ENCODE measurements at regions not wholly inside any gene's neighbourhood (a gene's known extent, or its start where the extent isn't known, plus 50 kb on each side); places are given as distances from the start of the nearest gene placed in this dataset.
A peak's percentile ranks its signal among the peaks of the same experiment; 100 is the strongest.

DNA sequence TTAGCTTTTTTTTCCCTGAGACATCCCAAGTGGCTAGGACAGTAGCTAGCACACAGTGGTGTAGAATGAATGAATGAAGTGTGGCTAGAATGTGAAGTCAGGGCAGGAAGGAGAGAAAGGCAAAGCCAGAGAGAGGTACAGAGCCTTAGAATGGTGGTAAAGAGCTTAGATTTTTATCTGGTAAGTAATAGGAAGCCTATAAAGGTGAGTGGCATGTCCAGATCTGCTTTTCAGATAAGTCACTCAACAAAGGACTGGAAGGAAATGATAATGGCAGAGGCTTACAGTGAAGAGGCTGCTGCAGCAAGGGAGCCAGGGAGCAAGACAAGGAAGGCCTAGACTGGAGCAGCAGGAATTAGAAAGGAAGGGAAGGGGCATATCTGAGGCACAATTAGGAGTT, 96.0 kb upstream of the PRDM1 start:
- DNase-seq: no peak

DNA sequence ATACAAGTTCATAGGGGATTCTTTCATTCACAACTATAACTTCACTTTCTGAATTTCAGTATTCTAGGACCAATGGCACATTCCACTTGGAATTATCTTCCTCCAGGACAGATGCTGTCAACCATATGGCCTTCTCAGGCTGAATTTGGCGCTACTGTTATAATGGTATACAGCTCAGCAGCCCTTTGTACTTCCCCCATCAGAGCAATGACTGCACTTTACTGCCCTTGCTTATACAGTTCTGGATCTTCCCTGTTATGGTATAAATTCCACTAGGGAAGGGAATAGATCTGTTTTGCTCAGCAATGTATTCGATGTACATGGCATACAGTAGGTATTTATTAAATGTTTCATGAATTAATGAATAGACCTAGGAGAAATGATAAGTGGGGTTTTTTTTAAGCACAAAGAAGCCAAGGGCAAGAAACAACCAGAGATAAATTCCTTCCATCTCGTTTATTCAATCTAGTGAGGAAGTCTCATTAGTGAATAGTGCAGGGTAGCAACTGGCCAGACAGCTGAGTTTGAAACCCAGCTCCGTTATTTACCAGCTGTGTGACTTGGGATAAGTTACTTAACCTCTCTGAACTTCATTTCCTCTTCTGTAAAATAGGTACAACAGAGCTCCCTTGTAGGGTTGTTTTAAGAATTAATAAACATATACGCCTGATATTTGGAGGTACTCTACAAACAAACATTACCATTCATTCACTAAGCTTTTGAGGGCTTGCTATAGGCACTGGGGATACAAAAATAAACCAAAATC, 97.1 kb upstream of the PRDM1 start:
- no peak for DNase-seq

DNA sequence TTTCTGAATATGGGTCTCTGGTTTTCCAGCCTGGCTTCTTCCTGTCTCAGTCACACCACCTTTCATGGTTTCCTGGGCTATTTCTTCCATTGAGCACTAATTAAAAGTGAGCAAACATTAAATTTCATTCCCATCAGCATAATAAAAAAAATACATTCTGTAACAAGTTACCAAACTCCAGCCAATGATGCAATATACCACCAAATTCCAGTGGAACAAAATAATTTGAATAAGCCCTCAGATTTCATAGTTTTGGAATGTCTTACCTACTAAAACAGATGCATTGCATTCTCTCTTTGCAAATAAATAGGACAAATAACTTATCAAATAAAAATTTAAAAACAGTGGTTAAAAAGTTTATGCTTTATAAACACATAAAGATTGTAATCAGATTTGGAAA, 97.8 kb upstream of the PRDM1 start:
- DNase-seq: no peak

DNA sequence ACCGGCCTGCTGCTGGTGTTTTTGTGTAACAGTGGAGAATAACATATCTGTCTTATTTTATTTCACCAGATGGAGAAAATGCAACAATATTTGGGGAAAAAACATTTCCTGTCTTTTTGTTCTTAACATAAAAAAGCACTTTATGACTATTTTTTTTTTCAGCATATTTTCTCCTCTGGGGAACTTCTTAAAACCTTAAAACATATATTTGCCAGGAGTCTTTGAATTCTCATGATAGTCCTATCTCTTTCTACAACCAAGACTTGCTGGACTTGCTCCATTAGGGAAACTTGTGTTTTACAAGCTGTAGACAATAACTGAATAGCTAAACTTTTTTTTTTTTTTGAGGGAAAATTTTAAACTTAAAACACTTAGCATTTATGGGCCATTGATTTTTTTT, 98.6 kb upstream of the PRDM1 start:
- no peak for DNase-seq

DNA sequence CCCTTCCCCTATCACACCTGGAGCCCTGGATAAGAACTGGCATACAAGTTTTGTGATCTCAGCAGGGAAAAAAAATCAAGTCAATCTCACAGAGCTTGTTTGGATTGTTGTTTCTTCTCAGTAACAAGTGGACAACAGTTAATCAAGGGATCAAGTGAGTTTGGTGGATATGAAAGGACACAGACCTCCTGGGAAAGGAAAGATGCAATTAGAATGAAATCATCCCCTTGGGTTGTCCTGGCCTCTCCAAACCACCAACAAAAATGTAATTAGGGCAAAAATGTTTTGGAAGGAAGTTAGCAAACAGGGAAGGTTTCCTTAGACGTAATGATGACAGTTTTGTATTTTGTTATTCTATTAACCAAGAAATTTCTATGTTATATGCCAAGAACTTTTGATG, 99.1 kb upstream of the PRDM1 start:
- no peak for DNase-seq

DNA sequence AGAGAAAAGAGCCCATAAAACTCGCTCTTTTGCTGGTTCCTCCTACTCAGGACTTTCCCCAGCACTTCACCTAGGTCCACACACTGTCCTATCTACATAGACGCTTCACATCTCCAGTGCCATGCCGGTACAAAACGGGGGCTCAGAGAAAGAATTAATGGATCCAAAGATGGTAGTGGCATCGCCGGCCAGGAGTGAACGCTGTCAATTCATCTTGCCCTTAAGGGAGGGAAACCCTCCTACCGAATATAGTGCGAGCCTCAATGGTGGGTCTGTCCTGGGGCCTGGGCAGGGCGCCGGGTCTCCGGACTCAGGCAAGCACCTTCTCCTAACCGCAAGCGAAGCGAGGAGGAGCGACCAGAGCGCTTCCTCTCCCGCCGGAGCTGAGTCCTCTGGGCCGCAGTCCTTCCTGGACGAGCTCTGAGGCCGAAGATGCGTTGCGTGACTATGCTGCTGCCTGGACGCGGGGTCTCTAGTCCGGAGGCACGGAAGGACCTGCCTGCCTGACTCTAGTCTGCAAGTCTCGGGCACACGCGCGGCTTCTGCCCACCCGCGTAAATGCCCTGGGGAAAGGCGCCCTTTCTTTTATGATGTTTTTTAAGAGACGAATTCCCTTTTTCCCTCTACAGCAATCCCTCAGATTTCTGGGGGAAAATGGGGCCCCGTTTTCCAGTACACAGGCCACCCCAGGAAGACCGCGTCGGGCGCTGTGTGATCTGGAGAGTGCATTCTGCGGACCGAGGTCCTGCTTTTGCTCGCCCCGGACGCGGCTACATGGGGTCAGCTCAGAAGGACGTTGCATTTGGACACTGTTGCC, 100.1 kb upstream of the PRDM1 start:
- DNase-seq: no peak

DNA sequence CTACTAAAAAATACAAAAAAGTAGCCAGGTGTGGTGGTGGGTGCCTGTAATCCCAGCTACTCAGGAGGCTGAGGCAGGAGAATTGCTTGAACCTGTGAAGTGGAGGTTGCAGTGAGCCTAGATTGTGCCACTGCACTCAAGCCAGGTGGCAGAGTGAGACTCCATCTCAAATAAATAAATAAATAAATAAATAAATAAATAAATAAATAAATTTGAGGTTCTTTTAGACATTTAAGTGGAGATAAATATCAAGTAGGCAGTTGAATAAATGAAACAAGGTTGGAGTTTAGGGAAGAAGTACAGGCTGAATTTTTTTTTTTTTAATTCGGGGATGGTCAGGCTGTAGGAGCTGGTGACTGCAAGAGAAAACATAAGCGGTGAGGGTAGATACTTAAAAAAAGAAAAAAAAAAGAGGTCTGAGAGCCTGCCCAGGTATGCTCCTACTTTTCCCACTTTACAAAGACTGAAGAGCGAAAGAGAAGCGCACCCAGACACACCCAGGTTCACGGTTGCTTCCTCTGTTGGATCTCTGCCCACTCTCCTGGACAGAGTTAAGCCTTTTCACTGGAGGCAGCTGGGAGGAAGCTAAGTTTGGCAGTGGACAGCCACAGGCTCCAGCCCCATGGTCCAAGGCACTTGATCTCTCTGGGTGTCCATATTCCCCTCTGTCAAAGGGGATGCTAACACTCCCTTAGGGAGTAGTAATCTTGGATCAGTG, 100.9 kb upstream of the PRDM1 start:
- DNase-seq: no peak

DNA sequence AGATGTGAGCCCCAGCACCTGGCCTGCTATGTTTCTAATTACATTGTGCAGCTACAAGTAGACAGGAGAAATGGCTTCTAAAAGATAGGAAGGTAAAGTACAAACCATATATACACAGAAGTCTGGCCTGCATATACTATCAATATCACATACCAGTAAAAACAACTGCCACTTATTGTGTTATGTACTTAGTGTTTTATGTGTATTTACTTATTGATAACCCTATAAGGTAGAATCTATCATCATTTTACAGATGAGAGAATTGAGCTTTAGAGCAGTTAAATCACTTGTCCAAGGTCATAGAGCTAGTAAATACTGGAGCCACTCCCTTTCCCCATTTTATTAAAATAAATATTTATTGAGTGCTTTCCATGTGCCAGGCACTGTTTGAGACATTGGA, 102.4 kb upstream of the PRDM1 start:
- no peak for DNase-seq

DNA sequence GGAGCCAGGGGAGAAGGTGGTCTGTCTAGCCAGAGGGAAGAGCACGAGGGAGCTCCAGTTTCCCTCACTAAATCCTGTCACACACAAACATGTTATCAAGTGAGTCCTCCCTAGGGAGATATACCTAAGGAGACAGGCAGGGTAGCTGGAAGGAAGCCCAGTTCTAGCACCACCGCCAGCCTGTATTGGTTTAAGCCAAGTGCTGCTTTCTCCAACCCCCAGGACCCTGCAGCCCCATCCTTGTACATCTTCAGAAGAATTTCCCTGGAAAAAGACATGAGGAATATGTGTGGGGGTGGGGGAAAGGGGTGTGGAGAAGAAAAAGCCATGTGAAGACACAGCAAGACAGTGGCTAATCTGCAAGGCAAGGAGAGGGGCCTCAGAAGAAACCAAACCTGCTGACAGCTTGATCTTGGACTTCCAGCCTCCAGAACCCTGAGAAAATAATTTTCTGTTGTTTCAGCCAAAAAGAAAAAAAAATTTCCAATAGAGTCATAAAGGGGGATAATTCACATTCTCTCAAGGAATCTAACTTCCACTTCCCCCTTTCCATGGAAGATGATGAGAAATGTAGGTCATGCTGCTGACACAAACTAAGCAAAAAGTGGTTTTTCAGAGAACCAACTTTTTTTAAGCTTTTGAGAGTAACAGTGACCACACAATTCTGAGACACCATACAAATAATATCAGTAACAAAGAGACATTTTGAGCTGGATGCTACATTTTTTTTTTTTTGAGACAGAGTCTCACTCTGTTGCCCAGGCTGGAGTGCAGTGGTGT, 103.2 kb upstream of the PRDM1 start:
- DNase-seq: no peak

DNA sequence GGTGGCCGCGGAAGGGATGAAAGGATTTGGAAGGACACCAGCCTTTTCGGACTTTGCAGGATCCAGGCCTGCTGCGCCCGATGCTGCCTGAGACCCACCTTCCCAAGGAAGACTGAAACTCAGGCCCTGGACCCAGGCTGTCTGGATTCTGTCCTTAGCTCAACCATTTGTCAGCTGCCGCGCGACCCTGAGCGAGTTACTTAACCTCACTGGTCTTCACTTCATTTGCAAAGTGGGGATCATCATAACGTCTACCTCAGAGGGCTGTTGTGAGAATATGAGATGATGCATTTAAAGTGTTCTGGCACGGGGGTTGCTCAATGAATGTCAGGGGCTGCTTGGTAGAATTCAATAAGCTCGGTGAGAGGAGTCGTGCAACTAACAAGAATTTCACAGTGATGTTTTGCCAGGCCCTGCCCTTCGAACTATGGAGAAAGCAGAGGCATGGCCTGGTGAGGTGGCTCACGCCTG, 104.2 kb upstream of the PRDM1 start:
- no peak for DNase-seq

DNA sequence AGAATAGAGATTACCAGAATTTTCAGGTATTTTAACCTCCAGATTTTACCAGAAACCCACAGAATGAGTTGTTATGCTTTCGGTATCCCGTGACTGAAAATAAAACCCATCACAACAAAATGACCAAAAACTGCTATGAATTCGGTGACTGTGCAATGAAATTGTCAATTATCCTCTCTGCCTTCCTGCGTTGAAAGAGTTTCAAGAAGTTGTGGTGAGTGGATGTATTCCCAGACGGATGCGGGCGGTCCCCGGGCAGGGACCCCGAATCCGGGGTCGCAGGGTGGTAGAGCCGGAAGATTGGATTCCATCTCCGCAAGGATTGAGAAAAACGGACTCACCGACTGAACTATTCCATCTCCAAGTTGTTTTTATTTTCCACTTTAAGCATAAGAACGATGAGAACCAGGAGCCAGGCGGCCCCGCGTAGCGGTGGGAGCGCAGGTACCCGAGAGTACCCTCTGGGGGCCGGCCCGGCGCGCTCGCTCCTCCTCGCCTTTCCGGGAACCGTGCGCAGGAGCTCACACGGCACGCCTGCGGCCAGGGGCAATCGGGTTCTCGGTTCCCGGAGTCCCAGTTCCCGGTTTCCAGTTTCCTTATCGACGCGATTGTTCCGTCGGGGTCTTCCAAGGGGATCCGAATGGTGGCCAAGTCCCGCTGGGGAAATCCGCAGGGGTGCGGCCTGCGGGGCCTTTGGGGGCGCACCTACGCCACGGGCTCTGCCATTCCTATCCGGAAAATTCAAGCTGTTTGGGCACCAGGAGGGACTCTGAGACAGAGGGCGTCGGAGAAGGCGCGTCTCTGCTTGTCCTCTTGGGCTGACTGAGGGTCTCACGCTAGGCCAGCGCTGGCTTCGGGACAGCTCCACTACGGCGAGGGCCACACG, 104.9 kb upstream of the PRDM1 start:
- peak; percentile 10 for DNase-seq

DNA sequence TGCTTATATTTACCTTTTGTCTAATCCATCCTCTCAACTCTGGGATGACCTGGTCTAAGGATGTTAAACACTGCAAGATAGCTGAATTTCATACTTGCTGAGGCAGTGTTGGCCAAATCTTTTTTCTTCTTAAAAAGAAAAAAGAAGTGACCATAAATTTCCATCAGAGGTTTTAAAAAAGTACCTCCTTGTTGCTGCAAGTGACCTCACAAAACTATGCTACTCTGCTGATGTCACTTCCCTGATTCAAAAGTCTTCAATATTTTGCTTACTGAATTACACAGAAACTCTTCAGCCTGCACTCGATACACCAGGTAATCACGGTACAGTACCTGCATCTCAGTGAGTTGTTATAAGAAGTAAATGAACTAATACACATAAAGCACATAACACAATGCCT, 107.2 kb upstream of the PRDM1 start:
- no peak for DNase-seq

DNA sequence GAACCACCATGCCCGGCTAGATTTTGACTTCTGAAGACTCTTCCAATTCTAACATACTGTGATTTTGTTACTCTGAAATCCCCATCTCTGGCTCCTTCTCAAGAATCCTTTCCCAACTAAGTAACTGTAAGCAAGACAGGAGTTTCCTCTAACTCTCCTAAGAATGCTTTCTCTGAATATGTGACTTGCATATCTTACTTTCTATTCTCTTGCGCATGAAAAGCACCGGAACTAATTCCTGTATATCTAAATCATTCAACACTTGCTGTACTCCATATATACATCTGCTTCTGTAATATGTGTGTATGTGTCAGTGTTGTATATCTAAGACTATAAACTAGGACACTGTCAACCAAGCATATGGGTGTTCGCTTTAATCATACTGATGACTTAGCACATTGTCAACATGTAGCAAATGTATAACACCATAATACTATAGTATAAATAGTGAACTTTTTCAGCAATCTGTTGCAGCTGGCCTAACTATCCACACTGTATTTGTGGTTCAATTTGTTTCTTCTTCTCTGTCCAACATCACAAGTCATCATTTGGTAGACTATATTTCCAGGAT, 108.1 kb upstream of the PRDM1 start:
- DNase-seq: no peak

DNA sequence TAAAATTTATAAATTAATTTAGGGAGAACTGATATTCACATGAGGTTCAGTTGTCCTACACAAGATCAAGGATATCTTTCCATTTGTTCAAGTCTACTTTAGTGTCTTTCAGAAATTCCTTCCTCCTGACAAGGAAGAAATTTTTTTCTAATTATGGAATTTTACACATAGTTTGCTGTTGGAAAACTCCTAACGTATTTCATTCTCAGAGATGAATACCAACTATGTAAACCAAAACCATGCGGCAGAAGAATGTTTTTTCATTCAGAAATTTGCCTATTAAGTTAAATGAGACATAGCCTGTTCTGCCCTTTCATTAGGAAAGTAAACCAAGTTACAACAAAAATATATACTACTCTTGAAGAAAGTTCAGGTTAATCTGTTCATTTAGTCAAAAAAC, 111.2 kb upstream of the PRDM1 start:
- no peak for DNase-seq

DNA sequence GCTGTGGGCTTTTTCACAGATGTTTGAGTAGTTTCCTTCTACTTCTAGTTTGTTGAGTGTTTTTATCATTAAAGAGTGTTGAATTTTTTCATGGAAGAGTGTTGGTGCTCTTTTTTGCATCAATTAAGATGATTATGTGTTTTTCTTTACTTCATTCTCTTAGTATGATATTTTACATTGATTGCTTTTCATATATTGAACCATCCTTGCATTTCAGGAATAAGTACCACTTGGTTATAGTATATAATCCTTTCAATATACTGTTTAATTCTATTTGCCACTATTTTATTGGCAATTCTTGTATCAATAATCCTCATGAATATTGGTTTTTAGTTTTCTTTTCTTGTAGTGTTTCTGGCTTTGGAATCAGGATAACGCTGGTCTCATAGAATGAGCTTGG, 113.7 kb upstream of the PRDM1 start:
- DNase-seq: no peak

DNA sequence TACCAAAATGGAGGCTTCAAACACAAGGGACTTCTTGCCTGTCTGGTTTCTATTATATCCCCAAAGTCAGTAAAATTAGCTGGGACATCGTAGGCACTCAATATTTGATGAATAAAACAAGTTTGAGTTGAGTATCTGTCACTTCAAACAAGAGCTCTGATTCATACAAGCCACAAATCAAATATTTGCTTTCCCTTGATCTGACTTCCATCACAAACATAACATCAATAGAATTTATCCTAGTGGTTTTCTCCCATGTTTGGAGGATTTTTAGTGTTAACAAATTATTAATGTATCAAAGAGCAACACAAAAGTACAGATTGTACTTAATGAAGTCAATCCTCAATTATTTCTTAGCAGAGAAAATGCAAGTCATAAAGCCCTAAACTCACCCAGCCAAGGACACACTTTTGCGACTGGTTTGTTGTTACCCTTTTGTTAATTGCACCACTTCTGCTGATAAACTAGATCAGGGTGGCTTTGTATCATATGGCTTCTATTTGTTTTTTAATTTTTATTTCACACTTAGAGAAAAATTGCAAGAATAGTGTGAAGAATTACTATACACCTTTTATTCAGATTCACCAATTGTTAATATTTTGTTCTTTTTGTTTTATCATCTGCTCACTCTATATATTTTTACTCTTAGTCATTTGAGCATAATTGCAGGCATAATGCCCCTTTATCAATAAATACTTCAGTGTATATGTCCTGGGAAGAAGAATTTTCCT, 117.4 kb upstream of the PRDM1 start:
- no peak for DNase-seq

DNA sequence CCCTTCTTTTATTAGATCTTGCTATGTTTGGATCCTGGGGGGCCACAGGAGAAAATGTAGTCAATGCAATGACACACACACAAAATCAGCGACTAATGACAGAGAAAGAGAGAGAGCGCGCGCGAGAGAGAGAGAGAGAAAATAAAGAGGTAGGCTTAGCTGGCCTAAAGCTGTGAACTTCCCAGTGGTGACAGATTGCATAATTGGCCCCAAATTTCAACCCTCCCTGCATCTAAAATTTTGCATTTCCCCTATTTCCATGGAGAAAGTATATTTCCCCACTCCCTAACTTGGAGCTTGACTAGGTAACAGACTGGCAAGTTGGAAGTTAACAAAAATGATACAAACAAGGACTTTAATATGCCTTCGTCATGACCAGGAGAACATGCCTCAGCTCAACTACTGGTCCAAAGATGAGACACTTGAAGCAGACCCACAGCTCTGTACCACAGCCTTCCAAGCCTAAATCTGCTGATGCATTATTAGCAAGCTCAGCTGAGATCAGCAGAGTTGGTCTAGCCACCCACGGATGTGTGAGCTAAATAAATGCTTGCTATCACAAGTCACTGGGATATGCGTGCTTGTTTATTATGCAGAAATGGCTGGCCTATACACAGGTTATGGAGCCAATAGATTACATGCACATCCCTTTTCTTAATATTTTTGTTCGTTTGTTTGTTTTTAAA, 118.1 kb upstream of the PRDM1 start:
- no peak for DNase-seq

DNA sequence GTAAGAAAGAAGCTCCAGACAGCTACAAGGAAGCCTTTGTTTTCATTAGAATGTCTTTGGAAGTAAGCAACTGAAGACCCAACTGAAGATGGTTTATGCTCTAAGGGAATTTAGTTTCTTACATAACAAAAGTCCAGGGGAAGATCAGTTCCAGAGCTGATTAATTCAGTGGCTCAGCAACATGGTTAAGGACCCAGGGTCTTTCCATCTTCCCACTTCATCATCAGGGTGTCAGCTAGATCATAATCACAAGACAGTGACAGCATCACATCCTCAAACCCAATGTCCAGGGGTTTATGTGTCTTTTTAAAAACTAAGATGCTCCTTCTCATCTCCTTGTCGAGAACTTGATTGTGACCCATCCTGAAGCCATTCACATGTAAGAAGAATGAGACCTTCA, 119.7 kb upstream of the PRDM1 start:
- no peak for DNase-seq

DNA sequence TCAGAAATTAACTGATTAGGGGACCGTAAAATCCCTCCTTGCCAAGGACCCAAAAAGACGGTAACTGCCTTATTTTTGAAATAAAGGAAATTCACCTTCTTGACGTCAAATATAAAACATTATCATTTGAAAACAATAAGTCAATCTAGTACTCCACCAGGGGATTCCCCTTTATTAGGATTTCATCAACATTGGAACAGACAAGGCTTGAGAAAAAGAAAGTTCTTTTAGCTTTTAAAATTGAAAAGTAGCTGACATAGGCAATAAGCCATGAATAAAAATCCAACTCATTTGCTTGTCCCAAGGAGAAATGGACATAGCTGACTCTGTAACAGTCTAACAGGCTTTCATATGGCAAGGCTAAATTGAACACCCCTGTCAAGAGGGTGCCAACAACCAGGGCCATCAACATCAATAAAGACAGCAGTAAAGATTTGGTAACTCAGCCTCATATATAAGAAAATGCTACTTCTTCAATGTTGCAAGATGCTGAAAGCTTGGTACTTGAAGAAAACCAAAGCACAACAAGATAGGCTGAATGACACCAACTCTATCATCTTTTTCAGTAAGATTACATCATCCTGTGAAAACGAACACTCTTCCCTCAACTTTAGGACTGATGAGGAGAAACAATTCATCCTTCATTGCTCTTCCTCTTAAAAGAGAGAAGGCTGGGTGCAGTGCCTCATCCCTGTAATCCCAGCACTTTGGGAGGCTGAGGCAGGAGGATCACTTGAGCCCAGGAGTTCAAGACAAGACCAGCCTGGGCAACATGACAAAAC, 121.0 kb upstream of the PRDM1 start:
- DNase-seq: no peak

Measured in dermis blood vessel endothelial cell (primary cell).